ENCODE measurements at regions not wholly inside any gene's neighbourhood (a gene's known extent, or its start where the extent isn't known, plus 50 kb on each side); places are given as distances from the start of the nearest gene placed in this dataset.

DNA sequence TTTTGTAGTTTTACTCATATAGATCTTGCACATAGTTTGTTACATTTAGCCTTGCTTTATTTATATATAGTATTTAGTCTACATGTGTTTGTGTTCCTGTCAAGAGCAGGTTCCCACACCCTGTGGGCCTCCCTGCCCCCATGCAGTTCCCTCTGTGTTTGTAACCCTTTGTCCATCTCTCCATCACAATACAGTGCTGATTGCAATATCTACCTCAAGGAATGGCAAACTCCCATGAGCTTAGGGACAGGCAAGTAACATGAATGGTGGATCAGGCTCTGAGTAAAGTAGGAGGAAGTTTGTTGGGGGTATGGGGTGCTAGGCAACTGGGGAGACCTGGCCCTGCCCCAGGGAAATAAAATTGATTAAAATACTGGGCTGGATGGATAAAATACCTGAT lies 151.9 kb upstream of the MYL2 start:
- DNase-seq: no peak

- DNase-seq: no peak
Measured at GRCh38 chr12:111069886-111070285, 149.5 kb upstream of the MYL2 start.

DNA sequence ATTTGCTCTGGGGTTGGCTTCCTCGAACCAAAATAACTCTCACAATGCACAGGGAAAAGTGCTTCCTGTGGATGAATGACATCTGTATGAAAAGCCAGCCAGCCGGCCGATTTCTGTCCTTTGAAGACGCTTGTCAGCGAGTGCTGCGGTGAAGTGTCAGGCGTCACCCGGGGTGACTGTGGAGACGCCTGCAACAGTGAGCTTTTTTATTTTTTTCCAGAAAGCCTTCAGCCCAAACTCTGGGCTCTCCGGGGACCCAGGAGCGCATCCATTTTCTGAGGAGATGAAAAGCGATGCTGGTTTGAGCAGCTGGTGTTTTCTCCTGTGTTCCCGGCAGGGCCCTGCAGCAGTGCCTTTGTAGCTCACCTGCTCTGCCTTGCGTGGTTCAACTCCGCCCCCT lies 147.9 kb upstream of the MYL2 start:
- DNase-seq: no peak

DNA sequence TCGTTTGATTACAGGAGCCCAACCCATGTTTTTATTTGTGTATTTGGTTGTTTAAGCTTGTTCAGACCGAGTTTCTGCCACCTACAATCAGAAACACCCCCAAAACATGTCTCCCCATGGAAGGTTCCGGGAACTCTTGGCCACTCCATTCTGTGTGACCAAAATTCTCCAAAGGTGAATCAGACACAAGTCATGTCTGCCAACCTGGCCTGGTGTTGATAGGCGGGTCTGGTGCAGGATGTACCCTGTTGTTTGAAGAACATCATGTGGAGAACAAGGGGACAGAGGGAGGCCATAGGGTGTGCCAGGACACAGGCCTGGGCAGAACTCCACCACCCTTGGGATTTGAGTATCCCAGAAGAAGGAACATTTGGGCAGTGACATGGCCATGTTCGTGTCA lies 147.1 kb upstream of the MYL2 start:
- DNase-seq: no peak

DNA sequence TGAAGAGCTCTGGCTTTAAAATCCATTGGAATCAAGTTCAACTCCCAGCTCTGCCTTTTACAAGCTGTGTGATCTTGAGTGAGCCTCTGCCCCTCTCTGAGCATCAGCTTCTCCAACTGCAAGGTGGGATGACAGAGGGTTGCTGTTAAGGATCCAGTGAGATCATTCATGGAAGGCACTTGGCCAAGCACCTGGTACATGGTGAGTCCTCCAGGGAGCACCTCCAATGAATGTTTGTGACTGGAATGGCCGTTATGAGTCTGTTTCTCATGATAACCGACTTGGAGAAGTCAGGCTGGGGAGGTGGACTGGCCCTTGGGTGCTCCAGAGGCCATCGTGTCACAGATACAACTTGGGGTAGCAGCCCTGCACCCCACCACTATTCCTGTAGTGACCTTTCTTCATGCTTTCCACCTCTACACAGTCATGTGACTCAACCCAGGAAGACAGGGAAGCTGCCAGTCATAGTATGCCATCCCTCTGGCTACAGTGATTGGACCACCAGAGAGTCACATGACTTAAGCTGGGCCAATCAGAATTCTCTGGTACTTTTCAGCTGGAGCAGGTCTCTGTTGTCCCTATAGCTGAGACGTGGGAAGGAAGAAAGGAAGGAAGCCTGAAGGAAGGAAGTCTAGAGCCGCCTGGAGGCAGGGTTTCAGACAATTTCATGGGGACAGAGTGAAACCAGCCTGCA lies 146.5 kb upstream of the MYL2 start:
- DNase-seq: no peak

DNA sequence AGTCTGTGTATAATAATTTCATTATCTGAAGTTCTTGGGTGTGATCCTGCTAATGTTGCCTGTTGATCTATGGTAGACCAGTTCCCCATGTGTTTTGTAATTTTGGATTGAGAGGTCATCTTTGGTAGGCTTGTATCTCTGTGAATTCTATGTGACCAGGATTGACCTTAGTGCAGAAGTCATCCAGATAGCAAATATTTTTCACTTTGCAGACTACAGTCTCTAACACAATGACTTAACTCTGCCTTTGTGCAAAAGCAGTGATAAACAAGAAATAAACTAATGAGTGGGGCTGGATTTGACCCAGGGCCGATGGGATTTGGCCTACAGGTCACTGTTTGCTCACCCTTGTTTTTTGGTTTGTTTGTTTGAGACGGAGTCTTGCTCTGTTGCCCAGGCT lies 144.6 kb upstream of the MYL2 start:
- DNase-seq: no peak

GRCh38 chr12:111064154-111064553 lies 143.8 kb upstream of the MYL2 start:
- no peak for DNase-seq

DNA sequence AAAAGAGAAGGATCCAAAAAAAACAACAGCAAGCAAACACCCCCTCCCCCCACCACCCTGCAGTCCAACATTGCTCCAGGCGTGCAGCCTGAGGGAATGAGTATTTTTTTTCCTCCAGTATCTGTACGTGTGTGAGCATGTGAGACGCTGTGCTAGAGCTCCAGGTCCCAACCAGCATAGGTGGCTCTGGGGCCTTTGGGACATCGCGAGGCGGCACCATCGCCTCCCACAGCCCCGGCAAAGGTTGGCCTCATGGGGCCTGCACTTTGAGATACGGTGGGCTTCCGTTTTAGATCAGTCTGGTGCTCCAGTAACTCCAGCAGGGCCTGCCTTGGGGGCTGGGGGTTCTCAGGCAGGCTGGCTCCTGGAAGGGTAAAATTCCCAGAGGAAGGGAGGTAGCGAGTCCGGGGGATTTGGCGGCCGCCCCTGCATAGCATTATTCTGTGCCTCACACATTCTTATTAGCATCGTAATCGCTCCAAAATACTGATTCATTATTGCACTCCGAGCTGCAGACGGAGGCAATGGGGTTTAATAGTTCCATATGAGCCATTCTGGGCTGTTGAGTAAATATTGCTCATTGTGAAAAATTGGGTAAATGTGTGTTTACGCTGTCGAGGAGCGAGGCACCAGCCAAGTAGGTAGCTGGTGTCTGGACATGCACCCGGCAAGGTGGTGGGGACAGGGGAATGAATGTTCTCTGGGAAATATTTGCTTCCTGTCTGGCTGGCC lies 143.1 kb upstream of the MYL2 start:
- no peak for DNase-seq

- DNase-seq: no peak
Measured at GRCh38 chr12:111057701-111058425, 137.5 kb upstream of the MYL2 start.

DNA sequence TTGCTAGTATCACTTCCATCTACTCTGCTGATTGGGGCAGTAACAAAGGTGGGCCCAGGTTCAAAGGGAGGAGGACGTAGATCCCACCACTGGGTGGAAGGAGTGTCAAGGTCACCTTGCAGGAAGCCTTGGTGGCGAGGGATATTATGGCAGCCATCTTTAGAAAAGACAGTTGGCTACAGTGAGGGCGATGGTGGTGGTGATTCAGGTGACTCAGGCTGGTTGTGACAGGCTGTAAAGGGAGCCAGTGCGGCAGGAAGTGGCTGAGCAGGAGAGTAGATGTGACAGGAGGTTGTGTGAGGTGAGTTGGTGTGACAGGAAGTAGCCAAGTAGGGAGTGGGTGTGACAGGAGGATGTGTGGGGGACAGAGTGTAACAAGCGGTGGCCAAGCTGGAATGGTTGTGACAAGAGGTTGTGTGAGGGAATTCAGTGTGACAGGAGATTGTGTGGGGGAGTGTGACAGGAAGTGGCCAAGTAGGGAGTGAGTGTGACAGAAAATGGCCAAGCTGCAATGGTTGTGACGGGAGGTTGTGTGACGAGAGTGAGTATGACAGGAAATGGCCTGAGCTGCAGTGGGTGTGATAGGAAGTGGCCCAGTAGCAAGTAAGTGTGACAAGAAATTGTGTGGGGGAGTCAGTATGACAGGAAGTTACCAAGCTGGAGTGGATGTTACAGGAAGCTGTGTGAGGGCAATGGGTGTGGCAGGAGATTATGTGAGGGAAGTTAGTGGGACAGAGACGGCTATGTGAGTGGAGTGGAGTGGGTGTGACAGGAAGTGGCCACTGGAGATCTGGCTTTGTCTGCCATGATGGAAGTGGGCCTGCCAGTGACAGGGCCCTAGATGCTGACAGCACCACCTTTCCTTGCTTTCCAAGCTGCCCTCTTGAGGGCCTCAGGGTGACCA lies 136.5 kb upstream of the MYL2 start:
- no peak for DNase-seq

DNA sequence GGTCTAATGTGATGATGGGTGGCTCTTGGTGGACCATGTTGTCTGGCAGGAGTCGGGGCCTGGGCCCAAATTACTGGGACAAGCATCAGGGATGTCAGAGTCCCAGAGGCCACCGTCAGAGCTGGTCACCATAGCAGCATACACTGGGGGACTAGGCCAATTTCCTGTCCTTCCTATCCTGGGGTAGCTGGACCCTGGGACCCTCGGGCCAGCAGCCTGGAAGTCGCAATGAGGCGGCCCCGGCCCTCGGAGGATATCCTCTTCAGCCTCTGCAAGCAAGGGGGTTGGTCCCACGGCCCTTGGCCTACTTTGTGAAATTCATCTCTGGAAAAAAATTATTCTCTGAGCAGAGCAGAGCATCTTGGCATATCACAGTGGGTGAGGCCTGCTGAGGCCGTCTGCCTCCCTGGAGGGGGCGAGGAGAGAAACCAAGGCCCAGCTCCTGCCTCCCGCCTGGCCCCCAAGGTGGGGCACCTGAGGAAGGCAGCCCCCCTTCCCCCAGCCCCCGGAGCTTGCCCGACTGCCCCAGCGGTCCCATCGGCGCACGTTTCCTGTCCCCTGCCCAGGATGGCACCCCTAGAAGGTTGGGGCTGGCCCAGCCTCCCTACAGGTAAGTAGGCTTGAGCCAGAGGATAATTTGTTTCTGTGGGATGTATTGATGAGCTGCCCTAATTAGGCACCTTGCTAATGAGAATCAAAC lies 135.0 kb upstream of the MYL2 start:
- DNase-seq: no peak

- DNase-seq: no peak
Measured at GRCh38 chr12:111048991-111049390, 128.6 kb upstream of the MYL2 start.

- no peak for DNase-seq
Measured at GRCh38 chr12:111046896-111047295, 126.5 kb upstream of the MYL2 start.

DNA sequence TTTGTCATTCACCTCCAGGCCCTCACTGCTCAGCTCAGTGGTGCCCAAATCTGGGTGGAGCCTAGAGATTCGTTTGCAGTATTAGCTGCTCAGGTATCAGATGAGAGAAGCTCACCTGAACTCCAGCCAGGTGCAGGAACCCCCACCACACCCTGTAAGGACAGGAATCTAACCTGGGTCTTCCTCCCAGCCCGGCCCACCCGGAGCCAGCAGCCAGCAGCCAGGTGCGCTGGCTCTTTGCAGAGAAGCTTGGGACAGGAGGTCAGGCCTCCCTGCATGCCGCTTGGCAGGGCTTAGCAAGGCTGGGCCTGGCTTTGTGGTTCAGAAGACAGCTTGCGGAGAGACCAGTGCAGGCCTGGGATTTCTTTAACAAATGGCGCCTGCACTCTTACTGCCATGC lies 125.6 kb upstream of the MYL2 start:
- DNase-seq: no peak

GRCh38 chr12:111041091-111041490 lies 120.7 kb upstream of the MYL2 start:
- DNase-seq: no peak

DNA sequence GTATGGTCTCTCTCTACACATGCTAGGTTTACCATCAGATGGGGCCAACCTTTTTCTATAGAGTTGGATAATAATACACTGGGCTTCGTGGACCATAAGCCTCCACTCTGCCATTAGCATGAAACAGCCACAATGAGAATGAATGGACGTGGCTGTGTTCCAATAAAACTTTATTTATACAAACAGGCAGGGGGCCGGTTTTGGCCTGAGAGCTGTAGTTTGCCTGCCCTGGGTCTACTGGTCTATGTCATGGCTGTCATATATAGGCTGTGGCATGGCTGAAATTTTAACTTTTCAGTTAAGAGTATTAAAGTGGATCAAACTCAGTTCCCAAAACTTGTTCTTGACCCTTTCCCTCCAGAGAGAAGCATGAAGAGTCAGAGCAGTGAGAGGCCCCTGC lies 120.3 kb upstream of the MYL2 start:
- DNase-seq: no peak

DNA sequence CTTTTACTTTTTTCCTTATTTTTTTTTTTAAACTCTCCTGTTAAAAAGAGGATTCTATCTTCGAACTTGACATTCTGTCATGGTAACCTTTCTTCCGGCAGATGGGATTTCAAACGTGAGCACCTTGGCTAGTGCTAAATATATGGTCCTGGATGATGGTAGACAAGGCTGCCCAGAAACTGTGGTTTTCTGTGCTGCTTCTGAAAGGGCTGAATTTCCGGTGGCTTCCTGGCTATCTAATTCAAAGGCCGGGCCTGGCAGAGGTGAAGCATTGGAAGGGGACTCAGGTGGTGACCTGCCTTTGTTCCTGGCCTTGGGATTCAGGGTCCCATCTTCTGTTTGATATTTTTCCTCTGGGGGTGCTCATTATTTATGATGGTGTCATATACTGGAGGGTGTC lies 118.6 kb upstream of the MYL2 start:
- no peak for DNase-seq

GRCh38 chr12:111038077-111038476 lies 117.7 kb upstream of the MYL2 start:
- no peak for DNase-seq

GRCh38 chr12:111037047-111037446 lies 116.7 kb upstream of the MYL2 start:
- DNase-seq: no peak

GRCh38 chr12:111035578-111036301 lies 115.4 kb upstream of the MYL2 start:
- DNase-seq: peak; percentile 73

- DNase-seq: peak; percentile 77
Measured at GRCh38 chr12:111034886-111035577, 114.7 kb upstream of the MYL2 start.

All from islet precursor cell (in vitro differentiated cells).